ENCODE measurements at regions not wholly inside any gene's neighbourhood (a gene's known extent, or its start where the extent isn't known, plus 50 kb on each side); places are given as distances from the start of the nearest gene placed in this dataset.
"Not testable (repeated sequence)": the region's sequence is repeated elsewhere in the genome, so short reads cannot be mapped to it uniquely, and the experiment has no call there.

DNA sequence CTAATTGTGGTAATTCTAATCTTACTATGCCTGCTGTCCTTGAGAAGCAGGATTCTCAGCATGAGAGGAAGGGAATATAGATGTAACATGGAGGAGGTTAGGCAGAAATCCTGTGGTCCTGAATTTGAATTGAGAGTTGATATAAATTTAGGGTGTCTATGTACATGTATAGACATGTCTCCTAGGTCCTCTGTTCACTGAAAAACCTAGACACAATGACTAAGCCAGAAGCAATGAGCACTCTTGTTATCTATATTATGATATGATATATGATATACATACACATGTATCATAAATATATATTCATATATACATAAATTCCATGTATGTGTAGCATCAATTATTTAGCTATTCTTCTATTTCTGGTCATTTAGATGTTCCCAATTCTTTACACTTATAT lies 173.3 kb upstream of the MKLN1 start:
- H3K4me1 ChIP-seq (ENCODE audit: control insufficient read depth, insufficient read depth, low read length): no peaks in the 10 kb centered on the region
- H3K27me3 ChIP-seq (ENCODE audit: control insufficient read depth, insufficient read depth, low read length): no peaks in the 10 kb centered on the region
- H3K9me3 ChIP-seq (replicated peaks; ENCODE audit: control insufficient read depth, low read depth, low read length): no peaks in the 10 kb centered on the region
- no peak for DNase-seq
- H3K27ac ChIP-seq (ENCODE audit: low read length): no peak overlapping the region
- no peaks in the 10 kb centered on the region for H3K36me3 ChIP-seq (ENCODE audit: control insufficient read depth, insufficient read depth, low read length)
- H3K4me3 ChIP-seq (ENCODE audit: low read length): no peak overlapping the region

DNA sequence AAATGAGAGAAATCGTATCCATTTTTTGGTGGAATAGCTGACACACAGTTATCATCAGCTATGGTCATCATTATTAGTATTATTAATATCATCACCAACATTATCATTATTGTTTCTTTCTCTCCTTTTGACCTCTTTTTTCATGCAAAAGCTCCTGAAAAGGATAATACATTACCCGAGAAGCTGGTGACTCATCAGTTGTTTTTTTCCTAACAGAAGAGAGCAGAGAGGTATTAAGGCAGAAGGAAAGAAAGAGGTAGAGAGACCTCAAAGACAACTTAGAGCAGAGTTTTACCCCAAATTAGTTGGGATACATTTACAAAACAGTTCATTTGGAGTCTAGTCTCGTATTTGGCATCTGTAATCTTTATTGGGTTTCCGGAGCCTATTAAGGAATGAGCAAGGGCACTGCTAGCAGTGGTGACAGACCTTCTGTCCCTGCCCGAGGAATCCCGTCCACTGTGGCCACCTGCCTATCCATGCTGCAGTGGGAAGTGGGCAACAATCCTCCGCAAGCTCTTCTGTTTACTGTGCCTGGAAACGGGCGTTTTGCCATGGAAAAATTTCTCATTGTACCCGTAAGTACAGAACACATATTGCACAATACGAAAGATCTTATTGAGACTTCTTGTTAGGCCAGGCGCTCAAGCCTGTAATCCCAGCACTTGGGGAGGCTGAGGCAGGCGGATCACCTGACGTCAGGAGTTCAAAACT lies 170.0 kb upstream of the MKLN1 start:
- H3K9me3 ChIP-seq (replicated peaks; ENCODE audit: control insufficient read depth, low read depth, low read length): no peaks in the 10 kb centered on the region
- no peak for DNase-seq
- WGBS (ENCODE audit: insufficient coverage): 80% methylated on average over 12 of the region's 14 CpGs
- H3K36me3 ChIP-seq (ENCODE audit: control insufficient read depth, insufficient read depth, low read length): no peaks in the 10 kb centered on the region
- H3K4me3 ChIP-seq (ENCODE audit: low read length): no peak overlapping the region
- no peak overlapping the region for H3K27ac ChIP-seq (ENCODE audit: low read length)
- no peaks in the 10 kb centered on the region for H3K27me3 ChIP-seq (ENCODE audit: control insufficient read depth, insufficient read depth, low read length)
- no peaks in the 10 kb centered on the region for H3K4me1 ChIP-seq (ENCODE audit: control insufficient read depth, insufficient read depth, low read length)

DNA sequence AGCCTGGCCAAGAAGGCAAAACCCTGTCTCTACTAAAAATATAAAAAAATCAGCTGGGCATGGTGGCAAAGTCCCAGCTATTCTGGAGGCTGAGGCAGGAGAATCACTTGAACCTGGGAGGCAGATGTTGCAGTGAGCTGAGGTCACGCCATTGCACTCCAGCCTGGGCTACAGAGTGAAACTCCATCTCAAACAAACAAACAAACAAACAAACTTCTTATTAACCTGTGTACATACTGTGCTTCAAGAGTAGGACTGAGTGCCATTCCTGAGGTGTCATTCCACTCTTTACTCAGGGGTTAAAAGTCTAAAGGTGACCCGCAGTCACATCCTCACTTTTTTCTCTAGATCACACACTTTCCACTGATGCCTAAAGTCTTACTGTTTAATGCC lies 169.4 kb upstream of the MKLN1 start:
- DNase-seq; H3K36me3 ChIP-seq (ENCODE audit: control insufficient read depth, insufficient read depth, low read length); H3K4me3 ChIP-seq (ENCODE audit: low read length); H3K4me1 ChIP-seq (ENCODE audit: control insufficient read depth, insufficient read depth, low read length); H3K27ac ChIP-seq (ENCODE audit: low read length); H3K9me3 ChIP-seq (replicated peaks; ENCODE audit: control insufficient read depth, low read depth, low read length); H3K27me3 ChIP-seq (ENCODE audit: control insufficient read depth, insufficient read depth, low read length): not testable (repeated sequence)
- WGBS (ENCODE audit: insufficient coverage): 50% methylated on average over 1 of the region's 2 CpGs

DNA sequence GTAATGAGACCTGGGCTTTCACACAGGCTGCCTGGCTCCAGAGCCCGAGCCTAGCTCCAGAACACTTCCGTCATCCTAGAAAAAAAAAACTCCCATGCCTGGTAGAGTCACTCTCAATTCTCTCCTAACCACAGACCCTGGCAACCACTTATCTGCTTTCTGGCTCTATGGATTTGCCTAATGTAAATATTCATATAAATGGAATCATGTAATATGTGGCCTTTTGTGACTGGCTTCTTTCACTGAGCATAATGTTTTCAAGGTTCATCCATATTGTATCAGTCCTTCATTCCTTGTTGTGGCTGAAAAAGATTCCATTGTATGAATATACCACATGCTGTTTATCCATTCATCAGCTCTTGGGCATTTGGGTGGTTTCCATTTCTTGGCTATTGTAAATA lies 167.7 kb upstream of the MKLN1 start:
- no peaks in the 10 kb centered on the region for H3K27me3 ChIP-seq (ENCODE audit: control insufficient read depth, insufficient read depth, low read length)
- WGBS (ENCODE audit: insufficient coverage): no CpG with 5 or more reads among the region's 2 CpGs
- no peaks in the 10 kb centered on the region for H3K36me3 ChIP-seq (ENCODE audit: control insufficient read depth, insufficient read depth, low read length)
- H3K4me1 ChIP-seq (ENCODE audit: control insufficient read depth, insufficient read depth, low read length): no peaks in the 10 kb centered on the region
- no peak for DNase-seq
- H3K27ac ChIP-seq (ENCODE audit: low read length): no peak overlapping the region
- H3K9me3 ChIP-seq (replicated peaks; ENCODE audit: control insufficient read depth, low read depth, low read length): no peaks in the 10 kb centered on the region
- H3K4me3 ChIP-seq (ENCODE audit: low read length): no peak overlapping the region

DNA sequence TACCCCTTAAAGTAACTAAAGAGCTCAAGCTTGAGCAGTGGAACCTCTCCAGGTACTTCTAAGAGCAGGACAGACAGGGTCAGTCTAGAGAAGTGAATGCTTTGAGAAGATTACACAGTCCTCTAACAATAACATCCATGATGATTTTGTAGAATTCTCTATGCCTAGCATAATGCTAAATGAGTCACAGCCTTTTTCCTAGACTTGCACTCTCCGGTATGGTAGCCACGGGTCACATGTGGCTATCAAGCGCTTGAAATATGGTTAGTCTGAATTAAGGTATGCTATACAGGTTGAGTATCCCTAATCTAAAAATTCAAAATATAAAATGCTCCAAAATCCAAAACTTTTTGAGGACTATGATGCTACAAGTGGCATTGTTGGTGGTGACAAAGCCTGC lies 166.6 kb upstream of the MKLN1 start:
- H3K27ac ChIP-seq (ENCODE audit: low read length): no peak overlapping the region
- DNase-seq: no peak
- no peaks in the 10 kb centered on the region for H3K27me3 ChIP-seq (ENCODE audit: control insufficient read depth, insufficient read depth, low read length)
- H3K9me3 ChIP-seq (replicated peaks; ENCODE audit: control insufficient read depth, low read depth, low read length): no peaks in the 10 kb centered on the region
- H3K36me3 ChIP-seq (ENCODE audit: control insufficient read depth, insufficient read depth, low read length): no peaks in the 10 kb centered on the region
- no peak overlapping the region for H3K4me3 ChIP-seq (ENCODE audit: low read length)
- no peaks in the 10 kb centered on the region for H3K4me1 ChIP-seq (ENCODE audit: control insufficient read depth, insufficient read depth, low read length)
- no CpG with 5 or more reads among the region's 3 CpGs for WGBS (ENCODE audit: insufficient coverage)

DNA sequence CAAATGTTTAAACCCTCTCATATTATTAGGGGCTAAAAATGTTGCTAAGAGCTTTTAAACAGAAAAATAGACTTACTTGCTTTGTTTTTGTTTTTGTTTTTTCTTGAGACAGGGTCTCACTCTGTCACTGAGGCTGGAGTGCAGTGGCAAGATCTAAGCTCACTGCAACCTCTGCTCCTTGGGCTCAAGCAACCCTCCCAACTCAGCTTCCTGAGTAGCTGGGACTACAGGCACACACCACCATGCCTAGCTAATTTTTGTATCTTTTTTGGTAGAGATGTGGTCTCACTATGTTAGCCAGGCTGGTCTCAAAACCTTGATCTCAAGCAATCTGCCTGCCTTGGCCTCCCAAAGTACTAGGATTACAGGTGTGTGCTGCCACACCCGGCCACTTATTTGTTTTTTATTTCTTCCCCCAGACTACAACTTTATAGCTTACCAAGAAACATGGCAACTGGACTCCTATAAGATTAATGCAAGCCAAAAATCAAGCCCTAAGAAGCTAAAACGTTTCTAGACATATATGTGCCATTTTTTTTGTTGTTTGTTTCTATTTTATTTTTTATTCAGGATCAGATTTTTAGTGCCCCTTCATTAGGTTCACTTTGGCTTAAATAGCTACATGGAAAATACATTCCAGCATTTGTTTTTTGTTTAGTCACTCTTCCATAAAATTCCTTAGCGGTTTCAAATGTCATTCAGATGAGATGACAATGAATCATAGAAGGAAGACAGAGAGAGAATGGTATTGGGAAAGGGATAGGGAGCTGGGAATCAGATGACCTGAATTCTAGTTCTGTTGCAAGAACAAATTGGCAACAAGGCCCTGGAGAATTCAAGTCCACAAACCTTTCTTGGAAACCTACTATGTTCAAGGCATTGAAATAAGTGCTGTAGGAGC lies 163.4 kb upstream of the MKLN1 start:
- no CpG with 5 or more reads among the region's 3 CpGs for WGBS (ENCODE audit: insufficient coverage)
- H3K4me1 ChIP-seq (ENCODE audit: control insufficient read depth, insufficient read depth, low read length): no peaks in the 10 kb centered on the region
- no peaks in the 10 kb centered on the region for H3K9me3 ChIP-seq (replicated peaks; ENCODE audit: control insufficient read depth, low read depth, low read length)
- H3K36me3 ChIP-seq (ENCODE audit: control insufficient read depth, insufficient read depth, low read length): no peaks in the 10 kb centered on the region
- H3K27me3 ChIP-seq (ENCODE audit: control insufficient read depth, insufficient read depth, low read length): no peaks in the 10 kb centered on the region
- no peak for DNase-seq
- no peak overlapping the region for H3K27ac ChIP-seq (ENCODE audit: low read length)
- no peak overlapping the region for H3K4me3 ChIP-seq (ENCODE audit: low read length)

DNA sequence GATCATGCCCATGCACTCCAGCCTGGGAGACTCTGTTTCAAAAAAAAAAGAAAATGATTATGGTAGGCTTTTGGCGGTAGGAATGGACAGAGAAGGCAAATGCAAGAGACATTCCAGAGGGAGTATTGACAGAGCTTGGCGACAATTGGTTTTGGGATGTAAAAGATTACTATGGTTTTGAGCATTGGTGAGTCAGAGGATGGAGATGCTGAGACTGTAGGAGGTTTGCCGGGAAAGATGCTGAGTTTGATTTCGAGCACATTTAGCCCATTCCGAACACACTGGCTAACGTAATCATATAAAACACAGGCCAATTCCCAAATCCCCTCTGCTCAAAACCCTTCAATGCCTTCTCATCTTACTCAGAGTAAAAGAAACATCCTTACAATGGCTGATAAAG lies 161.6 kb upstream of the MKLN1 start:
- H3K27ac ChIP-seq (ENCODE audit: low read length): no peak overlapping the region
- WGBS (ENCODE audit: insufficient coverage): 79% methylated on average over 4 of the region's 6 CpGs
- no peaks in the 10 kb centered on the region for H3K27me3 ChIP-seq (ENCODE audit: control insufficient read depth, insufficient read depth, low read length)
- H3K9me3 ChIP-seq (replicated peaks; ENCODE audit: control insufficient read depth, low read depth, low read length): no peaks in the 10 kb centered on the region
- no peaks in the 10 kb centered on the region for H3K36me3 ChIP-seq (ENCODE audit: control insufficient read depth, insufficient read depth, low read length)
- no peaks in the 10 kb centered on the region for H3K4me1 ChIP-seq (ENCODE audit: control insufficient read depth, insufficient read depth, low read length)
- H3K4me3 ChIP-seq (ENCODE audit: low read length): no peak overlapping the region
- DNase-seq: no peak

DNA sequence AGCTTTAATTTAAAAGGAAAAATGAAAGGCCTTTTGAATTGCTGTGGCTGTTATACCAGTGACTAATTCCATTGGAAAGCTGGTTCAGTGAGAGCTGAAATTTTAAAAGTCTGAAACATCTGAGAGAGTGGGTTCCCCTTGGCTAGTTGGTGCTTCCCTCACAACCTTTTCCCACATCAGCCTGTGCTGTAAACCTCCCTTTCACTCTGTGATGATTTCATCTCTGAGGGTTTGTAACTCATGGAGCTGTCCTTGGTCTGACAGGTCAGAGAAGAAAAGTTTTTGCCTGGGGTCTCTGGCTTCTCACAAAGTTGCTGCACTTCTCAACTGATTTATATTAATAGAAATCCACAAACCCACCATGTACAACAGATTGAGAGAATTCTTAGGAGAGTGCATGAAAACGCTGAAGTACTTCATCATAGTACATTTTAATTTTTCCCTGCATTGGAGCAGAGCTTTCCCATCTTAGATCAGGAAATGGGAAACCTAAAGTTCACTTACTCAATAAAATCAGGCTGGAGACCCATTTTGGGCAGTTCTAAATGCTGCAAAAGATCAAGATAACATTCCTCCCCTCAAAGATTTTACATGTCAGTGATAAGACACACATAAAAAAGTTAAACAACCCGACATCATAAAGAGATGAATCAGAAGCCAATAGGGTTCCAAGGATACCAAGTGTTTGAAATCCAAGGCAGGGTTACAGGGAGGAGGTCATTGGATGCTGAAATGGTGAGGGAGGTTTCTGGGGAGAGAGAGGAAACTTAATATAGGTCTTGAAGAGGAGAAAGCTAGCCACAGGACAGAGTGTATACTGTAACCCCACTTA lies 157.0 kb upstream of the MKLN1 start:
- DNase-seq: no peak
- no peaks in the 10 kb centered on the region for H3K36me3 ChIP-seq (ENCODE audit: control insufficient read depth, insufficient read depth, low read length)
- no peaks in the 10 kb centered on the region for H3K9me3 ChIP-seq (replicated peaks; ENCODE audit: control insufficient read depth, low read depth, low read length)
- no peaks in the 10 kb centered on the region for H3K27me3 ChIP-seq (ENCODE audit: control insufficient read depth, insufficient read depth, low read length)
- no peak overlapping the region for H3K4me3 ChIP-seq (ENCODE audit: low read length)
- H3K27ac ChIP-seq (ENCODE audit: low read length): no peak overlapping the region
- H3K4me1 ChIP-seq (ENCODE audit: control insufficient read depth, insufficient read depth, low read length): no peaks in the 10 kb centered on the region
- no CpG with 5 or more reads among the region's 2 CpGs for WGBS (ENCODE audit: insufficient coverage)

DNA sequence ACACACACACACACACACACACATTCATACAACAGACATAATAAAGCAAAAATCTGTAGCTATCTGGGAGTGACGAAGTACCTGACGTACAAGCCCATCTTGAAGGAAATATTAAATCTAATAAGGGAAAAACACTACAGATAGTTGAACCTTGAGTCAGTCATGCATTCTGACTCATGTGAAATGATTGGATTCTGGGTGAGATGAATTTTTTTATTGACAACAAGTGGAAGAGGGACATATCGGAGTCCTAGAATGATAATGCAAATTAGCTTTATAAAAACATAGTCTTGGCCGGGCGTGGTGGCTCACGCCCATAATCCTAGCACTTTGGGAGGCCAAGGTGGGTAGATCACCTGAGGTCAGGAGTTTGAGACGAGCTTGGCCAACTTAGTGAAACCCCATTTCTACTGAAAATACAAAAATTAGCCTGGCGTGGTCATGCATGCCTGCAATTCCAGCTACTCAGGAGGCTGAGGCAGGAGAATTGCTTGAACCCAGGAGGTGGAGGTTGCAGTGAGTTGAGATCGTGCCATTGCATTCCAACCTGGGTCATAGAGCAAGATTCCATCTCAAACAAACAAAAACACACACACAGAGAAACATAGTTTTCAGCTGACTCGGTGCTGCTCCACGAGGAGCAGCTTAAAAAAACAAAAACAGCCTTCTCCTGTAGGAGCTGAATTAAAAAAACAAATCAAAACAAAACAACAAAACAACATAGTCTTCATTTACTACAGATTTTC lies 154.4 kb upstream of the MKLN1 start:
- H3K4me3 ChIP-seq (ENCODE audit: low read length): no peak overlapping the region
- H3K27me3 ChIP-seq (ENCODE audit: control insufficient read depth, insufficient read depth, low read length): no peaks in the 10 kb centered on the region
- WGBS (ENCODE audit: insufficient coverage): 100% methylated on average over 4 of the region's 11 CpGs
- H3K36me3 ChIP-seq (ENCODE audit: control insufficient read depth, insufficient read depth, low read length): no peaks in the 10 kb centered on the region
- H3K9me3 ChIP-seq (replicated peaks; ENCODE audit: control insufficient read depth, low read depth, low read length): no peaks in the 10 kb centered on the region
- no peaks in the 10 kb centered on the region for H3K4me1 ChIP-seq (ENCODE audit: control insufficient read depth, insufficient read depth, low read length)
- no peak for DNase-seq
- no peak overlapping the region for H3K27ac ChIP-seq (ENCODE audit: low read length)
